ENCODE measurements at regions not wholly inside any gene's neighbourhood (a gene's known extent, or its start where the extent isn't known, plus 50 kb on each side); places are given as distances from the start of the nearest gene placed in this dataset.

- H3K4me1 Mint-ChIP-seq = no peaks in the 10 kb centered on the region
- no peak for TF ChIP-seq CTCF (conservative IDR thresholded peaks at IDR 0.05)
- no peaks in the 10 kb centered on the region for H3K27me3 Mint-ChIP-seq (ENCODE audit: low read depth)
- H3K36me3 Mint-ChIP-seq (ENCODE audit: low read depth) = no peaks in the 10 kb centered on the region
- H3K27ac Mint-ChIP-seq (ENCODE audit: unreplicated experiment) = no peak overlapping the region
- no peak for DNase-seq (ENCODE audit: low read depth, low spot score)
- peaks cover 5% of the 10 kb centered on the region for H3K9me3 Mint-ChIP-seq
- no peak overlapping the region for H3K4me3 Mint-ChIP-seq
These were observed 793.4 kb downstream of the LIG4 start for GRCh38 chr13:107421951-107422350.

GRCh38 chr13:107421028-107421427 lies 794.3 kb downstream of the LIG4 start:
- no peak for DNase-seq (ENCODE audit: low read depth, low spot score)
- Mint-ChIP-seq H3K36me3 (ENCODE audit: low read depth) (no peaks in the 10 kb centered on the region), H3K27me3 (ENCODE audit: low read depth) (no peaks in the 10 kb centered on the region), H3K27ac (ENCODE audit: unreplicated experiment) (no peak overlapping the region), H3K9me3 (peaks cover 5% of the 10 kb centered on the region), H3K4me1 (no peaks in the 10 kb centered on the region), H3K4me3 (no peak overlapping the region)
- TF ChIP-seq CTCF (conservative IDR thresholded peaks at IDR 0.05) = no peak

GRCh38 chr13:107413005-107413404 lies 802.3 kb downstream of the LIG4 start:
- Mint-ChIP-seq H3K9me3 (no peaks in the 10 kb centered on the region), H3K27me3 (ENCODE audit: low read depth) (no peaks in the 10 kb centered on the region), H3K4me3 (no peak overlapping the region), H3K4me1 (no peaks in the 10 kb centered on the region), H3K27ac (ENCODE audit: unreplicated experiment) (no peak overlapping the region), H3K36me3 (ENCODE audit: low read depth) (no peaks in the 10 kb centered on the region)
- DNase-seq (ENCODE audit: low read depth, low spot score) = no peak
- no peak for TF ChIP-seq CTCF (conservative IDR thresholded peaks at IDR 0.05)

GRCh38 chr13:107407074-107407473 lies 808.3 kb downstream of the LIG4 start:
- H3K4me3 Mint-ChIP-seq = no peak overlapping the region
- no peaks in the 10 kb centered on the region for H3K4me1 Mint-ChIP-seq
- peaks cover 2% of the 10 kb centered on the region for H3K36me3 Mint-ChIP-seq (ENCODE audit: low read depth)
- no peak overlapping the region for H3K27ac Mint-ChIP-seq (ENCODE audit: unreplicated experiment)
- H3K27me3 Mint-ChIP-seq (ENCODE audit: low read depth) = no peaks in the 10 kb centered on the region
- DNase-seq (ENCODE audit: low read depth, low spot score) = no peak
- no peak for TF ChIP-seq CTCF (conservative IDR thresholded peaks at IDR 0.05)
- peaks cover 5% of the 10 kb centered on the region for H3K9me3 Mint-ChIP-seq

- DNase-seq (ENCODE audit: low read depth, low spot score) = no peak
- Mint-ChIP-seq H3K9me3 (peaks cover 4% of the 10 kb centered on the region), H3K27me3 (ENCODE audit: low read depth) (no peaks in the 10 kb centered on the region), H3K4me3 (no peak overlapping the region), H3K27ac (ENCODE audit: unreplicated experiment) (no peak overlapping the region), H3K4me1 (peaks cover 9% of the 10 kb centered on the region), H3K36me3 (ENCODE audit: low read depth) (no peaks in the 10 kb centered on the region)
- no peak for TF ChIP-seq CTCF (conservative IDR thresholded peaks at IDR 0.05)
These were observed 819.2 kb downstream of the LIG4 start for GRCh38 chr13:107395927-107396662.

All from neural crest cell (in vitro differentiated cells).